MV-4-11 (cell line): ENCODE measurements at regions not wholly inside any gene's neighbourhood (a gene's known extent, or its start where the extent isn't known, plus 50 kb on each side); places are given as distances from the start of the nearest gene placed in this dataset.
A peak's percentile ranks its signal among the peaks of the same experiment; 100 is the strongest.
"Not testable (repeated sequence)": the region's sequence is repeated elsewhere in the genome, so short reads cannot be mapped to it uniquely, and the experiment has no call there.

ENCODE experiments used
- DNase-seq: peaks from one replicate; lab custom pipeline; 2025; lab: John Stamatoyannopoulos, UW

DNA sequence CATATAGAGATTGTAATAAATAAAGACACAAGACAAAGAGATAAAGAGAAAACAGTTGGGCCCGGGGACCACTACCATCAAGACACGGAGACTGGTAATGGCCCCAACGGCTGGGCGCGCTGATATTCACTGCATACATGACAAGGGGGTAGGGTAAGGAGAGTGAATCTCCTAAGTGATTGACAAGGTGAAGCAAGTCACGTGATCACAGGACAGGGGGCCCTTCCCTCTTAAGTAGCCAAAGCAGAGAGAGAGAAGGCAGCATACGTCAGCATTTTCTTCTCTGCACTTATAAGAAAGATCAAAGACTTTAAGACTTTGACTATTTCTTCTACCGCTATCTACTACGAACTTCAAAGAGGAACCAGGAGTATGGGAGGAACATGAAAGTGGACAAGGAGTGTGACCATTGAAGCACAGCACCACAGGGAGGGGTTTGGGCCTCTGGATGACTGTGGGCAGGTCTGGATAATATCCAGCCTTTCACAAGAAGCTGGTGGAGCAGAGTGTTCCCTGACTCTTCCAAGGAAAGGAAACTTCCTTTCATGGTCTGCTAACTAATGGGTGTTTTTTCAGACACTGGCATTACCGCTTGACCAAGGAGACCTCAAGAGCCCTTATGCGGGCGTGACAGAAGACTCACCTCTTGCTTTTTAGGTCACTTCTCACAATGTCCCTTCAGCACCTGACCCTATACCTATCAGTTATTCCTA lies 75.6 kb downstream of the MRPL39 start:
- DNase-seq, result not testable (repeated sequence)

DNA sequence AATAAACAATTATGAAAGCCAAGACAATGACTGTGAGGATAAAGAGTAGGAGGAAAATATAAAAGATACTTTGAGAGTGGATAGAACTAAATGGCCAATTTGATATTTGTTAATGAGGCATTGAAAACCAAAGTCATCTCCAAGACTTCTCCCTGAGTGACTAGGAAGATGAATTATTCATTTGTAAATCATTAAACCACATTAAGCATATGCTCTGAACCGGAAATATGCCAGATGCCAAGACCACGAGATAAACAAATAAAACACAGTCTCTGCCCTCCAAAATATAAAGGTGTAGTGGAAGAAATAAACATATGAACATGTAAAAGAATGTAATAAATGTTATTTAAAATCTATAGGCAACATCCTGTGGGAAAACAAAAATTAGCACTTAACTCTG lies 78.8 kb downstream of the MRPL39 start:
- DNase-seq, result no peak

DNA sequence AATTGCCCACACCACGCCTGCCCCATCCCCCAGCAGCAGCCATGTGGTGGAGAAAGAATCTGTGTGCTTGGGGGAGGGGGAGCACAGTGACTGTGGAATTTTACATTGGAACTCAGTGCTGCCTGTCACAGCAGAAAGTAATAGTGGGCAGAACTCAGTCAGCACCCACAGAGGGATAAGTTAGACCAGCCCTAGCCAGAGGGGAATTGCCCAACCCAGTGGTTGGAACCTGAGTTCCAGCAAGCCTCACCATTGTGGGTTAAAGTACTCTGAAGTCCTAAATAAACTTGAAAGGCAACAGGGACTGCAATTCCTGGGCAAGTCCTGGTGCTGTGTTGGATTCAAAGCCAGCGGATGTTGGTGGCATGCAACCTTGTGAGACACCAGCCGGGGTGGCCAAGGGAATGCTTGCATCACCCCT lies 88.8 kb downstream of the MRPL39 start:
- DNase-seq, result peak; percentile 83

DNA sequence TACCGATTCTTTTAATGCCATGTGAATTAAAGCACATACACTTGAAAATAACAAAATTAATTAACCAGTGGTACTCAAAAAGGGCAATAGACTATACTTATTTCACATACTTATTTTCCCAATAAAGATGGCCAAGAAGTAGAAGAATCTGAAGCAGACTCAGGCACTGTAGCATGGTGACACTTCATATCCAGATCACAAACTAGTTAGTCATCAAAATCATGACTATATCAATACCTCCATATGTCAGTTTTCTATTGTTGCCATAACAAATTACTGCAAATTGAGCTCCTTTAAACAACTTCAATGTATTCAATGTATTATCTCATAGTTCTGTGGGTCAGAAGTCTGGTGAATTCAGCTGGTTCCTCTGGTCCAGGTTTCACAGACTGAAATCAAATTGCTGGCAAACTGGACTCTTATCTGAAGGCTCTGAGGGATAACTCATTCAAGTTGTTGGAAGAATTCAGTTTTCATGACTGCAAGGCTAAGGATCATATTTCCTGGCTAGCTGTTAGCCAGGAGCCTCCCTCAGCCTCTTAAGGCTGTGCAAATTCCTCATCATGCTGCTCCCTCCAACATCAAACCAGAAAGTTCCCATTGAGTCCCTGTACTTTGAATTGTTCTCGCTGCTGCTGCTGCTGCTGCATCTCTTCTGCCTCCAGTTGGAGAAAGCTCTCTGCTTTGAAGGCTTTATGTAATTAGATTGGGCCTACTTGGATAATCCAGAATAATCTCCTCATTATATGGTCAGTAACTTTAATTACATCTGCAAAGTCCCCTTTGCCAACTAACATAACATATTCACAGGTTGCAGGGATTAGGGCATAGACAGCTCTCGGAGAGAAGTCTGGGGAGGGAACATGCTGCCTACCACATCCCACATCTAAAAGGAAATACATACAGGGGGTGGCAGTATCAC lies 91.5 kb downstream of the MRPL39 start:
- no peak for DNase-seq

DNA sequence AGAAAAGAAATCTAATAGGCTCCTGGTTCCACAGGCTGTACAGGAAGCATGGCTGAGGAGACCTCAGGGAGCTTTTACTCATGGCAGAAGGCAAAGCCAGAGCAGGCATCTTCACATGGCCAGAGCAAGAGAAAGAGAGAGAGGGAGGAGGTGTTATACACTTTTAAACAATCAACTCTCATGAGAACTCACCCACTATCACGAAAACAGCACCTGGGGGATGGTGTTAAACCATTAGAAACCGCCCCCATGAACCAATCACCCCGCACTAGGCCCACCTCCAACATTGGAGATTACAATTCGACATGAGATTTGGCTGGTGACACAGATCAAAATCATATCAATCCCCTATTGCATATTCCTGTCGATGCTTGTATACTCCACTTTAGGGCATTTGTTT lies 93.5 kb downstream of the MRPL39 start:
- DNase-seq, result no peak

DNA sequence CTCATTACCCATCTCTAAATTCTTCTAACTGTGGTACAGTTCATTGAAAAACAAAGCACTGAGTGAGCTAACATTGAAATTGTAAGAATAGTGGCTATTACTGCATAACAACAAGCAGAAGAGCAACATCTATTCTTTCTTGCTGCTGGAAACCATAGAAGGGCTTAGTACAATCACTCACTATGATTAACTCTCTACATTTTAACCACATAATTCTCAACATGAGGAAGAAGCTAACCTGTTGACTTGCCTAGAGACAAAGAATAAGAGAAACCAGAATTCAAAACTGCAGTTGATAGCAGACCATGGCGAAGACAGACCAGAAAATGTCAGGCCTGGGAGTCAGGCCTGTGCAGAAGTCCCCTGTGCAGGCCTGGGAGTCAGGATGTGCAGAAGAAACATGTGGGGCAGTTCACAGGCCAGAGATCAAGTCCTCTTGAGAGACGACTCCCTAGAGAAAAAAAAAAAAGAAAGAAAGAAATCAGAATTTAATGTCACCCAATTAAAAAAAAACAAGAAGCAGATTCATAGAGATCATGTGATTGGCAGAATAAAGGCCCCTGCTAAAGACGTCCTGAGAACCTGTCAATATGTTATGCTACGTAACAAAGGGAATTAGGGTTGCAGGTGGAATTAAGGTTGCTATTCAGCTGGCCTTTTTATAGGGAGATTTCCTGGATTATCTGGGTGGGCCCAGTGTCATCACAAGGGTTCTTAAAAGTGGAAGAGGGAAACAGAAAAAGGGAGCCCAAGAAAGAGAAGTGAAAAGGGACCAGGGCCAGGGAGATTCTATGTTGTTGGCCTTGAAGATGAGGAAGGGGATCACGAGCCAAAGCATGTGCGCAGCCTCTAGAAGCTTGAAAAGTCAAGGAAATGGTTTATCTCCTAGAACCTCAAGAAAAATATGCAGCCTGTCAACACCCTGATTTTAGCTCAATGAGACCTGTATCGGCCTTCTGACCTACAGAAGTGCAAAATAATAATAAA lies 94.9 kb downstream of the MRPL39 start:
- peak; percentile 80 for DNase-seq

DNA sequence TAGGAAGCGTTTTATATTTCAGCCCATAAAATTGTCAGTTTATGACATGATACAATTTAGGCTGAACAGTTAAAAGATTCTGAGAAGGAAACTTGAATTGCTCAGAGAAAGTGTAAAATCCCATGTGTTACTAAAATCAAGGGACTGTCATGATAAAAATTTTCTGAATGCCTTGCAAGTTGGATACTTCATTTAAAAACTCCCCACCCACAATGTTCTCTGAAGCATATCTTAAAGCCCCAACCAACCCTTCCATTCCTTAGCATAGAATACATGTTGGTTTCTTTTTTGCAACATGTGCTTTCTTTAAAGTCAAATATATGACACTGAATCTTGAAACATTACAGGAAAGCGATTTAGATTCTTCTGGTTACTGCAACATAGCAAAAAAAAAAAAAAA lies 97.4 kb downstream of the MRPL39 start:
- DNase-seq, result no peak

DNA sequence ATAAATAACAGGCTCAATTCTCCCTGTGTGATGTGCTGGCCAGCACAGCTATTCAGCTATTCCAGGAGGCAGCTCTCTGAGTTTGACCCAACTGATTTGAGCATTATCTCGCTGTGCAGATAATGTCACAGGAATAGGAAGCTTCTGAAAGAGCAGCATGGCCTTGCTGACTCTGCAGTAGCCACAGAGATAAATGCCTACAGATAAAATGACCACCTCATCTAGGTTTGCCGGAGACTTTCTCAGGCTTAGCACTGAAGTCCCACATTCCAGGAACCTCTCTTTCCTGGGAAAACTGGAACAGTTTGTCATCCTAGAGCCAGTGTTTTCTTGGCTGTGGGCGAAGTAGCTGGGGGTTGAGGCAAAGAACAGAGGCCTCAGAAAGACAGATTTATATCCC lies 98.9 kb downstream of the MRPL39 start:
- DNase-seq, result no peak

DNA sequence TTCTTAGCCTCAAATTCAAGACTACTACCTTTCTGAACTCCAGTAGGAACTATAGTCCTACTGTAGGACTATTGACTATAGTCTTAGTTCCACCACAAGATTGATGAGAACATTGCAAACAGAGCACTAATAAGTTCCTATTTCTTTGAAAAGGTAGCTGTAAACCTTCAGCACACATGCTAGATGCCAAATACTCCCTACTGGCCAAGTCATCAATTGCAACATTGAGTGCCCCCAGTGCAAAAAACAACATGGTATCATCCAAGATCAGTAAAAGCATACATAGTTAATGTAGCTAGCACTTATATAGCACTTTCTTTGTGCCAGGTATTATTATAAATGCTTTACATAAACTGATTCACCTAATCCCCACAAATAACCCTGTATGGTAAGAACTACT lies 99.8 kb downstream of the MRPL39 start:
- DNase-seq, result no peak

DNA sequence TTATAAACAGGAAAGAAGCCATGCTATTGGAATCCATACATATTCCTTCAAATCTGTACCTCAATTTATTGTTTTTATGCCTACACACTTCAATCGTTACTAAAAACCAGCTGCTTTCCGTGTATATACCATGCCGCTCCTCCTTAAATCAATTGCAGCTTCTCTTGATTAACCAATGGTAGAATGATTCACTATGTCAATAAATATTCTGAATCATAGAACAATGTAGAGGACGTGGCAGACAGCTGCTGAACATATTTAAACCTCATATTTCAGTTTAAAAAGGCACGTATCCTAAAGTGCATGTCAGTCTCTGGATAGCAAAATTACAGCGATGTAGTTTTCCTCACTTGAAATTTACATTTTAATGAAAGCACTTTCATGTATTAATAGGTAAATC lies 100.4 kb downstream of the MRPL39 start:
- no peak for DNase-seq

DNA sequence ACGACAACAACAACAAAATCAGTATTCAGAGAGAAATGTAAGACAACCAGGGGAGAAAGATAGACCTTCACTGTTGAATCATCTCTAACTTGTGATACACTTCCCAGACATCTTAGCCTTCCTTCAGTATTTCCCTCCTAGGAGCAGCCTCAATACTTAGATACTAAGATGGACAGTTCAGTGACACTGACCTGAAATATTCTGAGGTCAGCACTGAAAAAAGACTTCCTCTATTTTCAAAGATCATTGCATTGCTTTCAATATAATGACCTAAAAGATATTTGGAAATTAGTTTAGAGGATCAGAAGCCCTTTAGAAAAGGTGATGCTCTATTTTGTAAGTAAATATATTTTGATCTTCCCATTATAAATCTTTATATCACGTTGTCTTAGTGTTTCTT lies 101.0 kb downstream of the MRPL39 start:
- peak; percentile 31 for DNase-seq

DNA sequence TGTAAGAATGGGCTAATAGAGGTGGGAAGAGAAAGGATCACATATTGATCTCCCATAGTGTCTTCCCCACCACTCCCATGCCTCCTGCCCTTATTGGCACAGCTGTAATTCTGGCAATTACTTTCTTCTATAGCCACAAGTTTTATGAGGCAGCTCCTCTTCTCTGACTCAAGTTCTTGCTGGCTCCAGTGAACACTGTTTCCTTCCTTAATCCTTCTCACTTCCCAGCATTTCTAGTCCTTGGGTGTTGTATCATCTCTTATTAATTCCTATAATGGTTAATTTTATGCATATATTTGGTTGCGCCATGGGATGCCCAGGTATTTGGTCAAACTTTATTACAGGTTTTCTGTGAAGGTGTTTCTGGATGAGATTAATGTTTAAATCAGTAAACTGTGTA lies 103.3 kb downstream of the MRPL39 start:
- no peak for DNase-seq

DNA sequence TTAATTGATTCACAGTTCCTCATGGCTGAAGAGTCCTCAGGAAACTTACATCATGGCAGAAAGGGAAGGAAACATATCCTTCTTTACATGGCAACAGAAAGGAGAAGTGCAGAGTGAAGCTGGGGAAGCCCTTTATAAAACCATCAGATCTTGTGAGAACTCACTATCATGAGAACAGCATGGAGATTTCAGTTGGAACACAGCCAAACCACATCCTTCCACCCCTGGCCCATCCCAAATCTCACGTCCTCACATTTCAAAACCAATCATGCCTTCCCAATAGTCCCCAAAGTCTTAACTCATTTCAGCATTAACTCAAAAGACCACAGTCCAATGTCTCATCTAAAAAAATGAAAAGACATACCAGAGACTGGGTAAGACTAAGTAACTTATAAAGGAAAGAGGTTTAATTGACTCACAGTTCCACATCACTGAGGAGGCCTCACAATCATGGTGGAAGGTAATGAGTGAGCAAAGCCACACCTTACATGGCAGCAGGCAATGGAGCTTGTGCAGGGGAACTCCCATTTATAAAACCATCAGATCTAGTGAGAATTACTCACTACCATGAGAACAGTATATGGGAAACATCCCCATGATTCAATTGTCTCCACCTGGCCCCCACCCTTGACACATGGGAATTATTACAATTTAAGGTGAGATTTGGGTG lies 105.2 kb downstream of the MRPL39 start:
- peak; percentile 98 for DNase-seq

DNA sequence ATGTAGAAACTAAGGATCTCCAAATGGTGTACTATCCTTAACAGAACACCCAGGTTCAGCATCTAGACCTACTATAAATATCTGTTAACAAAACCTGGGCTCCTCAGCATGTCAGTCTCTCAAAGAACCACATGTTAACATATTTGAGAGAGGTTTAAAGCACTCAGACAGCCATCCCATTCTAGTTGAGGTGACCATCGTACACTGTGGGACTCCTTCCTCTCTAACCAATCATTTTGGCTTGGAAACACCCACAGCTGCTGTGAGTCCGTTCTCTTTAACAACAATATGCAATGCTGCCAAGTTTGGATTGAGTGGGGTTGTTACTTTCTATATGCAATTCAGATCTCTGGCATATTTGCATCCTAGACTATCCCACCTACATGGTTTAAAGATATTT lies 105.8 kb downstream of the MRPL39 start:
- no peak for DNase-seq

DNA sequence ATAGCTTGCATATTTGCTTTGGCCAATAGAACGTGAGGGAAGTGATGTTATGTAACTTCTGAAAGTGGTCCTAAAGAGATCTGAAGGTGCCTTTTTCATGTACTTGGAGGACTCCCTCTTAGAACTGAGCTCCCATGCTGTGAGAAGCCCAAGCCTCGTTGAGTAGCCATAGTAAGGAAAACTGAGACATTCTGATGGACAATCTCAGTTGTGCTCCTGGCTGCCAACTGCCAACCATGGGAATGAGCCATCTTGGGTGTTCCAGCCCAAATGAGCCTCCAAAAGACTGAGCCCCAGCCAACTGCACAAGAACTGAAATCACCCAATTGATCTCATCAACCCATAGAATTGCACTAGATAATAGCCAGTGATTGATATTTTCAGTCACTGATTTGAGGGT lies 106.7 kb downstream of the MRPL39 start:
- no peak for DNase-seq

DNA sequence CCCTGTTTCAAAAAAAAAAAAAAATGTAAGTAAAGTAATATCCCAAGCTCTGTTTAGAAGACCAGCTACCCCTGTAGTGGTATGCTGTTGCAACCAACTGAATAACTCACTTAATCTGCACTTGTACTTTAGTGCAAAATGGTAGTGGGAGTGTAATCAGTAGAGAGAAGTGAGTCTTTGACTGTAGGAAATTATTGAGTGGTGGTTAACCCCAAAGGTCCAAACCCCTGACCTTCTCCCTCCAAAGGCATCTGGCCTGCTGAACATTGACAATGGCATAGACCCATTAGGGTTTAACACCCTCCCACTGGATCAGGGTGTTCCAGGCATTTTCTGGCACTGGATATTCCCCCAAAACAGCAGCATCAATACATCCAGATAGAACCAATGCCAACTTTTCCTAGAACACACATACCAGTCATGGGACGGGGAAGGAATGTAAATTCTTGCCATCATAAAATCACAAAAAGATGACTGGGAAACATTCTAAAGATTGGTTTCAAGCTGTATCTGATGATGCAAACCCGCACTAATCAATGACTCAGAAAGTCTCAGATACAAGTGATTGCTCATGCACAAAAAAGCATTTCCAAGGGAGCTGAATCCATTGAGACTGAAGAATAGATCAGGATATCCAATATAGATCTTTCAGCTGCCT lies 110.3 kb downstream of the MRPL39 start:
- peak; percentile 57 for DNase-seq

DNA sequence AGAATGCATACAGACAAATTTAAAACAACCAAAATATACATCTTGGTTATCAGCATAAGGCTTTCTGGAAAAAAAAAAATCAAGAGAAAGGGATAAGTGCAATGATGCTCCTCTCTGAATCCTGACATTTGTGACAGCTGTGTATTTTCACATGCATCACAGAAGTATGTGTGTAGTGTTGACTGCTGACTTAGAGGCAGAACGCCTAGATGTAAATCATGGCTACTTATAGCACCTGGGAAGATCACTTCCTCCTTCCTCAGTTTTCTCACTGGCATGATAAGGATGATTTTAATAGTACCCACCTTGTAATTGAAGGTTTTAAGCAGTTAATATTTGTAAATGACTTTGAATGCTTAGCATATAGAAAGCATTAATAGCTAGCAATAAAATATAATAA lies 112.5 kb downstream of the MRPL39 start:
- DNase-seq, result no peak

DNA sequence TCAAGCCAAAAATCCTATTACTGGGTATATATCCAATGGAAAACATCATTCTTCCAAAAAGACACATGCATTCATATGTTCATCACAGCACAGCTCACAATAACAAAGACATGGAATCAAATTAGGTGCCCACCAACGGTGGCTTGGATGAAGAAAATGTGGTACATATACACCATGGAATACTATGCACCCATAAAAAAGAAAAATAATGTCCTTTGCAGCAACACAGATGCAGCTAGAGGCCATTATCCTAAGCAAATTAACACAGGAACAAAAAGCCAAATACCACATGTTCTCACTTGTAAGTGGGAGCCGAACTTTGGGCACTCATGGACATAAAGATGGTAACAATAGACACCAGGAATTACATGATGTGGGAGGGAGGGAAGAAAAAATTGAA lies 113.6 kb downstream of the MRPL39 start:
- no peak for DNase-seq

DNA sequence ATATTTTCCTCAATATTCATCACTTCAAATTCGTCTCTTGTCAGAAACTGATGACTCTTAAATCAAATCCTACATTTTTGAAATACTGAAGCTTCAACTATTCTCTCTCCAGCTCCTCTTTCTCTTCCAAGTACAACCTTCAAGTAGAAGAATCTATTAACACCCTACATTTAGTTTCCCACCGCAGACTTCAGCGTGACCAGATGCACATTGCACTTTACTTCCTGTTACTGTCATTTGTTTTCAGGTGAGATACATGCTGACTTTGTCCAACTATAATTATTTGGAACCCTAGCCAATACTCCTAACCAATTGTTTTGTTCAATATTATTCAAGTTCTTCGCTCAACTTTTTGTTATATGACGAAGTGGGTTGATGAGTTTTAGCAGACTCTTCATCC lies 116.0 kb downstream of the MRPL39 start:
- no peak for DNase-seq

DNA sequence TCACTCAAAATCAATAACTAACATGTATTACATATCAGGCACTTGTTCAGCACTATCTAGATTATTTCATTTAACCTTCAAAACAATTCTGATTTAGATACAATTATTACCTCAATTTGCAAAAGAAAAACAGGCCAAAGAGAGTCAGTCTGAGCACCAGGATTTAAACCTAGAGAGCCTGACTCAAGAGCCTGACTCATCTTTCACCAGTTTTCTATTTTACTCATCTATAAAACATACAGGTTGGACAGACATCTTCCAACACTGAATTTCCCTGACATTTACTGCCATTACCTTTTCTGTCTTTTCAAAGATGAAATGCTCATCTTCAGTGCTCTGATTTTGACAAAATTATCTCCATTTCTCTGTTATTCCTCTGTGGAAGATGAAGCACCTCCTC lies 116.5 kb downstream of the MRPL39 start:
- no peak for DNase-seq

DNA sequence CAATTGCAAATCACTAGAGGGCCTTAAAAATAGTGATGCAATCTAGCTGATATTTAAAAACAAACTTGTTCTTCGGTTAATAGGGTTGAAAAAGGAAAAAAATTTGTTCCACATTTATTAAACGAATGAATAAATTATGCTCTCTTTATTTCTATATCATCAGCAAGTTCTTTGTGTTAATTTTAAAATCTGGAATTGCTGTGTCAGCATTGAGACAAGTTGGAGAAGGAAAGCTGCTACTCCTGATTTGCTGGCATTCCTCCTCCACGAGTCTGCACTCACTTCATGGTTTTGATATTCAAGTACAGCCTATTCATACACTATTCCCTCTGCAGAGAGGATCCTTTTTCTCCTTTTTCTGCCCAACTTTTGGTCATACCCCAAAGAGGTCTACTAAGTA lies 117.6 kb downstream of the MRPL39 start:
- DNase-seq, result no peak
